ENCODE measurements at regions not wholly inside any gene's neighbourhood (a gene's known extent, or its start where the extent isn't known, plus 50 kb on each side); places are given as distances from the start of the nearest gene placed in this dataset.
"Not testable (repeated sequence)": the region's sequence is repeated elsewhere in the genome, so short reads cannot be mapped to it uniquely, and the experiment has no call there.

DNA sequence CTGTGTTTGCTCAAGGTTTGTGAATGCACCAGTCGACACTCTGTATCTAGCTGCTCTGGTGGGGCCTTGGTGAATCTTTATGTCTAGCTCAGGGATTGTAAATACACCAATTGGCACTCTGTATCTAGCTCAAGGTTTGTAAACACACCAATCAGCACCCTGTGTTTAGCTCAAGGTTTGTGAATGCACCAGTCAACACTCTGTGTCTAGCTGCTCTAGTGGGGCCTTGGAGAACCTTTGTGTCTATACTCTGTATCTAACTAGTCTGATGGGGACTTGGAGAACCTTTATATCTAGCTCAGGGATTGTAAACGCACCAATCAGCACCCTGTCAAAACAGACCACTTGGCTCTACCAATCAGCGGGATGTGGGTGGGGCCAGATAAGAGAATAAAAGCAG, 61.3 kb upstream of the DHRS4 start:
- POLR2A ChIA-PET; ATAC-seq; H3K27ac ChIP-seq (ENCODE audit: low read depth, low read length); H3K27me3 ChIP-seq (ENCODE audit: control insufficient read depth in 2 of 2, insufficient read depth in 2 of 2, low read length in 2 of 2); H3K4me3 Mint-ChIP-seq; H3K4me3 ChIP-seq (ENCODE audit: low read length); H3K4me1 ChIP-seq (ENCODE audit: control insufficient read depth in 2 of 2, insufficient read depth in 2 of 2, low read length in 2 of 2); H3K4me1 Mint-ChIP-seq; H3K36me3 Mint-ChIP-seq; H3K36me3 ChIP-seq (ENCODE audit: control insufficient read depth in 2 of 3, insufficient read depth in 3 of 3, low read length in 3 of 3); H3K9me3 ChIP-seq (ENCODE audit: control insufficient read depth in 2 of 3, low read length in 3 of 3); H3K27ac Mint-ChIP-seq; intact Hi-C loops (cut with micrococcal nuclease); DNase-seq: not testable (repeated sequence)
- Mint-ChIP-seq H3K9me3 (peaks cover 2 to 11% (median 4%) of the 10 kb centered on the region in 11 donors), H3K27me3 (peaks cover 9 to 39% (median 25%) of the 10 kb centered on the region in 5 donors)
- CTCF ChIA-PET = interaction anchor here (0.9 kb wide), 1 partner anchor 260 kb away, joined by 4 read pairs; no protein-coding TSS in a partner anchor

DNA sequence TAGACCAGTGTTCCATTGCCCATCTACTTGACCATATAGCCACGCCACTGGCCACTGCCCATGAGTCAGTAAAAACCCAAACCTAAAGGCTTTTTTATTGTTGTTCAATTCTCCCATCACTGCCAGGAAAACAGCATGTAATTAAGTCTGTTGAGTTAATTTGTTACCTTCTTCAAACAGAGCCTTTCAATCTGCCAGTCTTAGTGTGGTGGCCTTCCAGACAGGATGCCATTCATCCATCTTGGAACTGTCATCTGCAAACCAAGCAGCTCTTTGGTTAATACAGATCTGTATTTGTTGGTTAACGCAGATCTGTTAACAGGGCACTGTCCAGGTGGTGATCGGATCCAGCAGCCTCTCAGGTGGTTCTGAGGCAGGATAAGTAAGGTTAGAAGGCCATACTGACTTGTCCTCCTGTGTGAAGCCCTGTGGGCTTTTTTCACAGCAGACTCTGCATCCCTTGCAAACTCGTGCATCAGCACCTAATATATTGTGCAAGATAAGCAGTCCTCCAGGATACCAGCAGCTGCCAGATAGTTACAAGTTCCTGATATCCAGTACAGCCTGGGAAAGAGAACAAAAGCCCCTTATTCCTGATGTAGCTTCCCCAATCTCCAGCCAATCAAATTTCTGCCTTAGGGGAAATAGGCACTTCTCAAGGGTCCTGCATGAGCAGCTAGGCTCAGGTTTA, 59.1 kb upstream of the DHRS4 start:
- CTCF ChIA-PET = no interaction called here
- Histone ChIP-seq H3K27ac (ENCODE audit: low read depth, low read length) (no peak overlapping the region), H3K36me3 (ENCODE audit: control insufficient read depth in 2 of 3, insufficient read depth in 3 of 3, low read length in 3 of 3) (no peaks in the 10 kb centered on the region), H3K9me3 (ENCODE audit: control insufficient read depth in 2 of 3, low read length in 3 of 3) (no peaks in the 10 kb centered on the region), H3K4me1 (ENCODE audit: control insufficient read depth in 2 of 2, insufficient read depth in 2 of 2, low read length in 2 of 2) (no peaks in the 10 kb centered on the region), H3K27me3 (ENCODE audit: control insufficient read depth in 2 of 2, insufficient read depth in 2 of 2, low read length in 2 of 2) (peaks cover 0 to 6% of the 10 kb centered on the region in 2 donors), H3K4me3 (ENCODE audit: low read length) (no peak overlapping the region)
- Mint-ChIP-seq H3K36me3 (no peaks in the 10 kb centered on the region), H3K27ac (no peak overlapping the region), H3K9me3 (peaks cover 0 to 4% (median 0%) of the 10 kb centered on the region in 11 donors), H3K4me3 (no peak overlapping the region), H3K4me1 (peaks cover 0 to 3% (median 0%) of the 10 kb centered on the region in 7 donors), H3K27me3 (peaks cover 2 to 23% (median 16%) of the 10 kb centered on the region in 5 donors)
- DNase-seq (no peak), ATAC-seq (no peak)
- POLR2A ChIA-PET = no interaction called here
- intact Hi-C loops (cut with micrococcal nuclease) = loop anchor here in 1 of 2 donors (1.0 kb wide), 1 partner anchor 60 kb away; no protein-coding TSS in a partner anchor

DNA sequence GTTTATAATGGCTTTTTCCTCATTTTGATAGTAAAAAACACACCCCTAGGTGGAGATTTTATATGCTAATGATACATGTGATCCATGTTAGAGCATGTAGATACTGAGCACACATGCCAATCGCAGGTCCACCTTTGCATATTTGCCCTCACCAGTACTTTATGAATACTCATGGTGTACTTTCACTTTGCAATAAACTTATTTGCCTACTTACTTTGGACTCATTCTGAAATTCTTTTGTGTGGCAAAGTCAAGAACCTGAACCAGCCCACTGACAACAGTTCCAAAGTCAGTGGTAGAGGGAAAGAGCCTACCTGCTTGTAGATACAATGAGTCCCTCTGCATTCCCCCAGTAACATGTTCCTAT, 58.5 kb upstream of the DHRS4 start:
- H3K4me3 ChIP-seq (ENCODE audit: low read length) = no peak overlapping the region
- ATAC-seq = no peak
- Mint-ChIP-seq H3K4me3 (no peak overlapping the region), H3K27me3 (peaks cover 2 to 24% (median 14%) of the 10 kb centered on the region in 5 donors), H3K9me3 (peaks cover 0 to 4% (median 0%) of the 10 kb centered on the region in 11 donors), H3K36me3 (no peaks in the 10 kb centered on the region), H3K27ac (no peak overlapping the region), H3K4me1 (peaks cover 0 to 3% (median 0%) of the 10 kb centered on the region in 7 donors)
- no peaks in the 10 kb centered on the region for H3K4me1 ChIP-seq (ENCODE audit: control insufficient read depth in 2 of 2, insufficient read depth in 2 of 2, low read length in 2 of 2)
- intact Hi-C loops (cut with micrococcal nuclease) = loop anchor here in 1 of 2 donors (1.0 kb wide), 1 partner anchor 59 kb away; no protein-coding TSS in a partner anchor
- no peaks in the 10 kb centered on the region for H3K9me3 ChIP-seq (ENCODE audit: control insufficient read depth in 2 of 3, low read length in 3 of 3)
- H3K36me3 ChIP-seq (ENCODE audit: control insufficient read depth in 2 of 3, insufficient read depth in 3 of 3, low read length in 3 of 3) = no peaks in the 10 kb centered on the region
- no peak for DNase-seq
- peaks cover 0 to 6% of the 10 kb centered on the region in 2 donors for H3K27me3 ChIP-seq (ENCODE audit: control insufficient read depth in 2 of 2, insufficient read depth in 2 of 2, low read length in 2 of 2)
- CTCF ChIA-PET = no interaction called here
- H3K27ac ChIP-seq (ENCODE audit: low read depth, low read length) = no peak overlapping the region
- POLR2A ChIA-PET = no interaction called here

DNA sequence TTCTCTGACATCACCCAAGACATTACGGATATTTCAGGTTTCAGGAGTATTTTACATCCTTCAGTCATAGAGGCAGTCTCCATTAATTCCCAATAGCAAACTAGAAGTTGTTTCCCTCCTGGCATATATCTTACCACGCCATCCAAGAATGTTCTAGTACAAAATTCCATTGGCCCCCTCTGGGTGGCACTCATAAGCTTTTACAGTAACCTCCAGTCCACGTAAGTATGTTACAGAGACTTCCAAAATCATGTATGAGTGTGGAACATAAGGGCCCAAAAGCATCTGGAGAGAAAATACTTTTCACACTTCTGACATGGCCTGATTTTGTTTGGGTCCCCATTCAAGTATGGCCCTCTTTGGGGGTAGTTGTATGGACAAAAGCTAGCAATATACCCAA, 58.1 kb upstream of the DHRS4 start:
- Mint-ChIP-seq H3K36me3 (no peaks in the 10 kb centered on the region), H3K27ac (no peak overlapping the region), H3K27me3 (peaks cover 2 to 25% (median 12%) of the 10 kb centered on the region in 5 donors), H3K4me3 (no peak overlapping the region), H3K9me3 (peaks cover 0 to 4% (median 0%) of the 10 kb centered on the region in 11 donors), H3K4me1 (peaks cover 0 to 3% (median 0%) of the 10 kb centered on the region in 7 donors)
- ChIA-PET POLR2A (no interaction called here), CTCF (no interaction called here)
- intact Hi-C loops (cut with micrococcal nuclease) = loop anchor here in 1 of 2 donors (1.0 kb wide), 1 partner anchor 59 kb away; no protein-coding TSS in a partner anchor
- Histone ChIP-seq H3K36me3 (ENCODE audit: control insufficient read depth in 2 of 3, insufficient read depth in 3 of 3, low read length in 3 of 3) (no peaks in the 10 kb centered on the region), H3K4me1 (ENCODE audit: control insufficient read depth in 2 of 2, insufficient read depth in 2 of 2, low read length in 2 of 2) (no peaks in the 10 kb centered on the region), H3K27me3 (ENCODE audit: control insufficient read depth in 2 of 2, insufficient read depth in 2 of 2, low read length in 2 of 2) (peaks cover 0 to 6% of the 10 kb centered on the region in 2 donors), H3K9me3 (ENCODE audit: control insufficient read depth in 2 of 3, low read length in 3 of 3) (no peaks in the 10 kb centered on the region), H3K4me3 (ENCODE audit: low read length) (no peak overlapping the region), H3K27ac (ENCODE audit: low read depth, low read length) (no peak overlapping the region)
- DNase-seq (no peak), ATAC-seq (no peak)

DNA sequence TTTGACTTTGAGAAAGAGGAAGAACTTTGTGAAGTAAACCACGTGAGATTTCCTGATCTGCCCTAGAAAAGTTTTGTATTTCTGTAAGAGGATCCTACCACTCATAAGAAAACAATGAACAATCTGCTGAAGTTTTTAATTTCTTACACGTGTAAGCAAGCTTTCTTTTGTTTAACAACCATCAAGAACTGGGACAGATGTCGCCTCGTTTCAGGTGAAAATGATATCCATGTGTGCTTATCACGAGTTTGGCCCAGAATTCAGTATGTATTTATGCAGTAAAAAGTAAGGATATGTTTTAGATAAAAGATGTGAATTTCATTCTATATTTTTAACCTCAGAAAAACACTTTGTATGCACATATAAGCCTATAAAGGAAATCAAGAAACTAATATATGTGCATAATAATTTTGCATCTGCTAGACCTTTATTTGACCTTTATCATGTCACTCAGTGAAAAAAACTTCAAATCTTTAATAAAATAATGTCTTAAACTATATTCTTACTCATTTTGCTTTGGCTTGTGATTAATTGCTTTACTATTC, 56.9 kb upstream of the DHRS4 start:
- Mint-ChIP-seq H3K4me3 (no peak overlapping the region), H3K4me1 (peaks cover 0 to 3% (median 0%) of the 10 kb centered on the region in 7 donors), H3K27me3 (peaks cover 4 to 26% (median 10%) of the 10 kb centered on the region in 5 donors), H3K9me3 (peaks cover 0 to 4% (median 0%) of the 10 kb centered on the region in 11 donors), H3K27ac (no peak overlapping the region), H3K36me3 (no peaks in the 10 kb centered on the region)
- POLR2A ChIA-PET = no interaction called here
- Histone ChIP-seq H3K9me3 (ENCODE audit: control insufficient read depth in 2 of 3, low read length in 3 of 3) (no peaks in the 10 kb centered on the region), H3K36me3 (ENCODE audit: control insufficient read depth in 2 of 3, insufficient read depth in 3 of 3, low read length in 3 of 3) (no peaks in the 10 kb centered on the region), H3K4me1 (ENCODE audit: control insufficient read depth in 2 of 2, insufficient read depth in 2 of 2, low read length in 2 of 2) (no peaks in the 10 kb centered on the region), H3K27me3 (ENCODE audit: control insufficient read depth in 2 of 2, insufficient read depth in 2 of 2, low read length in 2 of 2) (peaks cover 0 to 6% of the 10 kb centered on the region in 2 donors), H3K27ac (ENCODE audit: low read depth, low read length) (no peak overlapping the region), H3K4me3 (ENCODE audit: low read length) (no peak overlapping the region)
- intact Hi-C loops (cut with micrococcal nuclease) = no loop called here
- no peak for ATAC-seq
- CTCF ChIA-PET = no interaction called here
- no peak for DNase-seq

DNA sequence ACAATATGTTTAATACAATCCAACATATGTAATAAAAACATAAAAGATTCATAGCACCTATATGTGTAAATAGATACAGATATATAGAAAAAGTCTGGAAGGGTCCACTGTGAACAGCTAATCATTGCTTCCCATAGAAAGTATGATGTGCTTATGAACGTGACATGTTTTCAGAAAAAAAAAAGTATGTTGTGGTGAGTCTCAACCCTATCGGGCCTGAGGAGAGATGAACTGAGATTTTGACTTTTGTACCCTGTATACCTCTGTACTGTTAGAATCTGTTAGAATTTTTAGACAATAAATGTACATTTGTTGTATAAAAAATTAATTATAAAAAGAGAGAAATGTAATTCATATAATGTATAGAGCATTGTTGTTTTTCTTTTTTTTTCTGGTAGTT, 56.3 kb upstream of the DHRS4 start:
- DNase-seq; POLR2A ChIA-PET; H3K27ac Mint-ChIP-seq; CTCF ChIA-PET; H3K9me3 Mint-ChIP-seq; intact Hi-C loops (cut with micrococcal nuclease); H3K4me1 ChIP-seq (ENCODE audit: control insufficient read depth in 2 of 2, insufficient read depth in 2 of 2, low read length in 2 of 2); H3K4me3 ChIP-seq (ENCODE audit: low read length); H3K36me3 ChIP-seq (ENCODE audit: control insufficient read depth in 2 of 3, insufficient read depth in 3 of 3, low read length in 3 of 3); H3K4me1 Mint-ChIP-seq; H3K27me3 ChIP-seq (ENCODE audit: control insufficient read depth in 2 of 2, insufficient read depth in 2 of 2, low read length in 2 of 2); H3K4me3 Mint-ChIP-seq; ATAC-seq; H3K27ac ChIP-seq (ENCODE audit: low read depth, low read length); H3K9me3 ChIP-seq (ENCODE audit: control insufficient read depth in 2 of 3, low read length in 3 of 3); H3K36me3 Mint-ChIP-seq: not testable (repeated sequence)
- peaks cover 4 to 26% (median 10%) of the 10 kb centered on the region in 5 donors for H3K27me3 Mint-ChIP-seq

DNA sequence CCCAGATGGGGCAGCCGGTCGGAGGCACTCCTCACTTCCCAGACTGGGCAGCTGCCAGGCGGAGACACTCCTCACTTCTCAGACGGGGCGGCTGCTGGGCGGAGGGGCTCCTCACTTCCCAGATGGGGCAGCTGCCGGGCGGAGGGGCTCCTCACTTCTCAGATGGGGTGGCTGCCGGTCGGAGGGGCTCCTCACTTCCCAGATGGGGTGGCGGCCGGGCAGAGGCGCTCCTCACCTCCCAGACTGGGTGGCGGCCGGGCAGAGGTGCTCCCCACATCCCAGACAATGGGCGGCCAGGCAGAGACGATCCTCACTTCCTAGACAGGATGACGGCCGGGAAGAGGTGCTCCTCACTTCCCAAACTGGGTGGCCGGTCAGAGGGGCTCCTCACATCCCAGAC, 55.2 kb upstream of the DHRS4 start:
- H3K4me1 Mint-ChIP-seq; intact Hi-C loops (cut with micrococcal nuclease); CTCF ChIA-PET: not testable (repeated sequence)

More for the DNA sequence above, 55.2 kb upstream of the DHRS4 start:
- not testable (repeated sequence) for H3K36me3 ChIP-seq (ENCODE audit: control insufficient read depth in 2 of 3, insufficient read depth in 3 of 3, low read length in 3 of 3); H3K27me3 ChIP-seq (ENCODE audit: control insufficient read depth in 2 of 2, insufficient read depth in 2 of 2, low read length in 2 of 2); H3K4me3 Mint-ChIP-seq; H3K36me3 Mint-ChIP-seq; H3K9me3 ChIP-seq (ENCODE audit: control insufficient read depth in 2 of 3, low read length in 3 of 3); H3K9me3 Mint-ChIP-seq; ATAC-seq; H3K4me3 ChIP-seq (ENCODE audit: low read length); H3K27ac ChIP-seq (ENCODE audit: low read depth, low read length); H3K27ac Mint-ChIP-seq; DNase-seq; H3K4me1 ChIP-seq (ENCODE audit: control insufficient read depth in 2 of 2, insufficient read depth in 2 of 2, low read length in 2 of 2)
- peaks cover 4 to 33% (median 17%) of the 10 kb centered on the region in 5 donors for H3K27me3 Mint-ChIP-seq
- POLR2A ChIA-PET = interaction anchor here (0.6 kb wide), 1 partner anchor 293 kb away, joined by 3 read pairs; no protein-coding TSS in a partner anchor

All from naive thymus-derived CD4-positive, alpha-beta T cell (primary cell).